Hepatocyte (in vitro differentiated cells): ENCODE measurements at regions not wholly inside any gene's neighbourhood (a gene's known extent, or its start where the extent isn't known, plus 50 kb on each side); places are given as distances from the start of the nearest gene placed in this dataset.

Source experiments
- EZH2 ChIP-seq: fragments of 200-600 bp; sonication (generic); IDR thresholded peaks from 2 replicates; pipeline ENCODE4 v1.6.1; 2016; ENCODE audit warnings: antibody characterized with exemption, mild to moderate bottlenecking, borderline replicate concordance
- EZH2phosphoT487 ChIP-seq: fragments of 200-600 bp; sonication (generic); IDR thresholded peaks from one replicate; pipeline ENCODE4 v1.6.1; 2018; ENCODE audit warnings: antibody characterized with exemption, mild to moderate bottlenecking, low read depth, moderate library complexity; ENCODE audit not compliant: unreplicated experiment, severe bottlenecking
- TF ChIP-seq, protein P1 (sequence below): fragments of 200-600 bp; sonication (generic); IDR thresholded peaks from 2 replicates; pipeline ENCODE4 v1.5.1; 2016; ENCODE audit warnings: antibody characterized with exemption, mild to moderate bottlenecking; ENCODE audit not compliant: poor library complexity

- TF ChIP-seq EZH2phosphoT487 (no peak), EZH2 (no peak)
- TF ChIP-seq, protein P1, sequence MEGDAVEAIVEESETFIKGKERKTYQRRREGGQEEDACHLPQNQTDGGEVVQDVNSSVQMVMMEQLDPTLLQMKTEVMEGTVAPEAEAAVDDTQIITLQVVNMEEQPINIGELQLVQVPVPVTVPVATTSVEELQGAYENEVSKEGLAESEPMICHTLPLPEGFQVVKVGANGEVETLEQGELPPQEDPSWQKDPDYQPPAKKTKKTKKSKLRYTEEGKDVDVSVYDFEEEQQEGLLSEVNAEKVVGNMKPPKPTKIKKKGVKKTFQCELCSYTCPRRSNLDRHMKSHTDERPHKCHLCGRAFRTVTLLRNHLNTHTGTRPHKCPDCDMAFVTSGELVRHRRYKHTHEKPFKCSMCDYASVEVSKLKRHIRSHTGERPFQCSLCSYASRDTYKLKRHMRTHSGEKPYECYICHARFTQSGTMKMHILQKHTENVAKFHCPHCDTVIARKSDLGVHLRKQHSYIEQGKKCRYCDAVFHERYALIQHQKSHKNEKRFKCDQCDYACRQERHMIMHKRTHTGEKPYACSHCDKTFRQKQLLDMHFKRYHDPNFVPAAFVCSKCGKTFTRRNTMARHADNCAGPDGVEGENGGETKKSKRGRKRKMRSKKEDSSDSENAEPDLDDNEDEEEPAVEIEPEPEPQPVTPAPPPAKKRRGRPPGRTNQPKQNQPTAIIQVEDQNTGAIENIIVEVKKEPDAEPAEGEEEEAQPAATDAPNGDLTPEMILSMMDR: no peak
These were observed 134.6 kb upstream of the KBTBD8 start for GRCh38 chr3:66863205-66864111.
